SK-N-SH (cell line): ENCODE measurements at regions not wholly inside any gene's neighbourhood (a gene's known extent, or its start where the extent isn't known, plus 50 kb on each side); places are given as distances from the start of the nearest gene placed in this dataset.

Experiments
- CHD2 ChIP-seq: fragments of 150-350 bp; IDR thresholded peaks from 2 replicates; pipeline ENCODE4 v1.6.1; 2018; ENCODE audit warnings: low read length; ENCODE audit not compliant: partially characterized antibody
- ELF1 ChIP-seq: IDR thresholded peaks from 2 replicates; pipeline ENCODE4 v1.4.0; 2012
- EP300 ChIP-seq, 2 experiments: IDR thresholded peaks; 2 replicates each; pipeline versions ENCODE4 v1.4.0 to v1.6.1; 2012; ENCODE audit warnings: borderline replicate concordance in 1 of 2, low read depth in 1 of 2, low read length in 1 of 2
- EZH2phosphoT487 ChIP-seq: fragments of 200-600 bp; sonication (generic); IDR thresholded peaks from 2 replicates; pipeline ENCODE4 v1.6.1; 2017; ENCODE audit warnings: low read depth, mixed run types, mild to moderate bottlenecking, antibody characterized with exemption, moderate library complexity, borderline replicate concordance
- FOSL2 ChIP-seq: IDR thresholded peaks from 2 replicates; pipeline ENCODE4 v1.4.0; 2012; ENCODE audit warnings: low read depth, mild to moderate bottlenecking, moderate library complexity, borderline replicate concordance
- FOXM1 ChIP-seq: IDR thresholded peaks from 2 replicates; pipeline ENCODE4 v1.4.0; 2012; ENCODE audit warnings: low read depth, mild to moderate bottlenecking
- GABPA ChIP-seq: IDR thresholded peaks from 2 replicates; pipeline ENCODE4 v1.4.0; 2012; ENCODE audit warnings: low read depth, mild to moderate bottlenecking
- JUND ChIP-seq: IDR thresholded peaks from 2 replicates; pipeline ENCODE4 v1.4.0; 2012
- NFIC ChIP-seq: IDR thresholded peaks from 2 replicates; pipeline ENCODE4 v1.4.0; 2012; ENCODE audit warnings: borderline replicate concordance
- NRF1 ChIP-seq: IDR thresholded peaks from 2 replicates; pipeline ENCODE4 v1.6.1; 2012; ENCODE audit warnings: low read depth, mild to moderate bottlenecking, low read length
- RAD21 ChIP-seq: IDR thresholded peaks from 2 replicates; pipeline ENCODE4 v1.6.1; 2012; ENCODE audit warnings: mild to moderate bottlenecking, low read length
- RCOR1 ChIP-seq: fragments of 150-350 bp; IDR thresholded peaks from 2 replicates; pipeline ENCODE4 v1.6.1; 2017; ENCODE audit warnings: antibody characterized with exemption, low read length
- RXRA ChIP-seq: IDR thresholded peaks from 2 replicates; pipeline ENCODE4 v1.4.0; 2012; ENCODE audit warnings: low read depth, mild to moderate bottlenecking, borderline replicate concordance
- SMC3 ChIP-seq: IDR thresholded peaks from 2 replicates; pipeline ENCODE4 v1.6.1; 2012; ENCODE audit warnings: low read depth, low read length, improper control_type of control experiment
- TAF1 ChIP-seq: IDR thresholded peaks from 2 replicates; pipeline ENCODE4 v1.6.1; 2012; ENCODE audit warnings: low read depth, mild to moderate bottlenecking, low read length, moderate library complexity, borderline replicate concordance
- TCF12 ChIP-seq: IDR thresholded peaks from 2 replicates; pipeline ENCODE4 v1.4.0; 2012
- TEAD4 ChIP-seq: IDR thresholded peaks from 2 replicates; pipeline ENCODE4 v1.4.0; 2012; ENCODE audit warnings: mild to moderate bottlenecking, borderline replicate concordance; ENCODE audit not compliant: insufficient read depth
- TF ChIP-seq, protein P1 (sequence below): IDR thresholded peaks from 2 replicates; pipeline ENCODE4 v1.4.0; 2012; ENCODE audit warnings: low read depth
- TF ChIP-seq, protein P2 (sequence below): IDR thresholded peaks from 2 replicates; pipeline ENCODE4 v1.4.0; 2012; ENCODE audit warnings: low read depth, borderline replicate concordance
- TF ChIP-seq, protein P3 (sequence below): fragments of 150-350 bp; IDR thresholded peaks from 2 replicates; pipeline ENCODE4 v1.6.1; 2017; ENCODE audit warnings: antibody characterized with exemption, low read length, low read depth, borderline replicate concordance
- TF ChIP-seq, protein P4 (sequence below): fragments of 200-600 bp; sonication (generic); IDR thresholded peaks from 2 replicates; pipeline ENCODE4 v1.6.1; 2017; ENCODE audit warnings: antibody characterized with exemption, mild to moderate bottlenecking, moderate library complexity
- TF ChIP-seq, protein P5 (sequence below): IDR thresholded peaks from 2 replicates; pipeline ENCODE4 v1.6.1; 2012; ENCODE audit warnings: mild to moderate bottlenecking, low read depth, low read length, moderate library complexity

DNA sequence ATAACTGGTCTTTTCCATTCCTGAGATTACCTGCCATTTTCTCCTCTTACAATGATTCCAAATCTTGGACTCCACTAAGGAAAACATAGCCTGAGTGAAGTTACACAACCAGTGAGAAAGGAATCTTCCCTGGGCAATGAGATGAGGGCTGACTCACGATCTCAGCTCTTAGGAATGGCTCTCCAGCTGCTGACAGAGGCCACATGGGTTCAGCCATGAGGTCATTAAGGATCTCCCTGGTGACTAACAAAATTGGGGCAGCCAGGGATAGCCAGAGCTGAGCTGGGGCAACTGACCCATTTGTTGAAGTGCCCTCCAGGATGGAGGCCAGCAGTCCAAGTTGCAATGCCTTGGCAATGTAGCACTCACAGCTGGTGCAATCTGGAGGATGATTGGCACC, 78.7 kb upstream of the MKLN1 start (continued):
- TF ChIP-seq EZH2phosphoT487 (no peak), NRF1 (no peak), EP300 (IDR thresholded peaks at IDR 0.05; ENCODE audit: borderline replicate concordance in 1 of 2, low read depth in 1 of 2, low read length in 1 of 2) (peak in 1 of 2 experiments; percentile 87; a peak in 1 of 4 replicates), NFIC (peak; percentile 76), CHD2 (no peak), SMC3 (no peak), TCF12 (peak; percentile 94), RXRA (peak; percentile 99), FOXM1 (no peak), RAD21 (no peak), RCOR1 (no peak), FOSL2 (peak; percentile 97), TAF1 (no peak), TEAD4 (peak; percentile 84; the same call in 1 of the 2 replicates), JUND (peak; percentile 98), GABPA (0 out of 2 replicates have a peak, but pooled peaks have one; percentile 15), ELF1 (no peak)
- TF ChIP-seq, protein P1, sequence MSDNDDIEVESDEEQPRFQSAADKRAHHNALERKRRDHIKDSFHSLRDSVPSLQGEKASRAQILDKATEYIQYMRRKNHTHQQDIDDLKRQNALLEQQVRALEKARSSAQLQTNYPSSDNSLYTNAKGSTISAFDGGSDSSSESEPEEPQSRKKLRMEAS = peak; percentile 95
- TF ChIP-seq, protein P2, sequence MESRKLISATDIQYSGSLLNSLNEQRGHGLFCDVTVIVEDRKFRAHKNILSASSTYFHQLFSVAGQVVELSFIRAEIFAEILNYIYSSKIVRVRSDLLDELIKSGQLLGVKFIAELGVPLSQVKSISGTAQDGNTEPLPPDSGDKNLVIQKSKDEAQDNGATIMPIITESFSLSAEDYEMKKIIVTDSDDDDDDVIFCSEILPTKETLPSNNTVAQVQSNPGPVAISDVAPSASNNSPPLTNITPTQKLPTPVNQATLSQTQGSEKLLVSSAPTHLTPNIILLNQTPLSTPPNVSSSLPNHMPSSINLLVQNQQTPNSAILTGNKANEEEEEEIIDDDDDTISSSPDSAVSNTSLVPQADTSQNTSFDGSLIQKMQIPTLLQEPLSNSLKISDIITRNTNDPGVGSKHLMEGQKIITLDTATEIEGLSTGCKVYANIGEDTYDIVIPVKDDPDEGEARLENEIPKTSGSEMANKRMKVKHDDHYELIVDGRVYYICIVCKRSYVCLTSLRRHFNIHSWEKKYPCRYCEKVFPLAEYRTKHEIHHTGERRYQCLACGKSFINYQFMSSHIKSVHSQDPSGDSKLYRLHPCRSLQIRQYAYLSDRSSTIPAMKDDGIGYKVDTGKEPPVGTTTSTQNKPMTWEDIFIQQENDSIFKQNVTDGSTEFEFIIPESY = peak; percentile 70; the same call in 1 of the 2 replicates
- TF ChIP-seq, protein P3, sequence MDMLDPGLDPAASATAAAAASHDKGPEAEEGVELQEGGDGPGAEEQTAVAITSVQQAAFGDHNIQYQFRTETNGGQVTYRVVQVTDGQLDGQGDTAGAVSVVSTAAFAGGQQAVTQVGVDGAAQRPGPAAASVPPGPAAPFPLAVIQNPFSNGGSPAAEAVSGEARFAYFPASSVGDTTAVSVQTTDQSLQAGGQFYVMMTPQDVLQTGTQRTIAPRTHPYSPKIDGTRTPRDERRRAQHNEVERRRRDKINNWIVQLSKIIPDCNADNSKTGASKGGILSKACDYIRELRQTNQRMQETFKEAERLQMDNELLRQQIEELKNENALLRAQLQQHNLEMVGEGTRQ = no peak
- TF ChIP-seq, protein P4, sequence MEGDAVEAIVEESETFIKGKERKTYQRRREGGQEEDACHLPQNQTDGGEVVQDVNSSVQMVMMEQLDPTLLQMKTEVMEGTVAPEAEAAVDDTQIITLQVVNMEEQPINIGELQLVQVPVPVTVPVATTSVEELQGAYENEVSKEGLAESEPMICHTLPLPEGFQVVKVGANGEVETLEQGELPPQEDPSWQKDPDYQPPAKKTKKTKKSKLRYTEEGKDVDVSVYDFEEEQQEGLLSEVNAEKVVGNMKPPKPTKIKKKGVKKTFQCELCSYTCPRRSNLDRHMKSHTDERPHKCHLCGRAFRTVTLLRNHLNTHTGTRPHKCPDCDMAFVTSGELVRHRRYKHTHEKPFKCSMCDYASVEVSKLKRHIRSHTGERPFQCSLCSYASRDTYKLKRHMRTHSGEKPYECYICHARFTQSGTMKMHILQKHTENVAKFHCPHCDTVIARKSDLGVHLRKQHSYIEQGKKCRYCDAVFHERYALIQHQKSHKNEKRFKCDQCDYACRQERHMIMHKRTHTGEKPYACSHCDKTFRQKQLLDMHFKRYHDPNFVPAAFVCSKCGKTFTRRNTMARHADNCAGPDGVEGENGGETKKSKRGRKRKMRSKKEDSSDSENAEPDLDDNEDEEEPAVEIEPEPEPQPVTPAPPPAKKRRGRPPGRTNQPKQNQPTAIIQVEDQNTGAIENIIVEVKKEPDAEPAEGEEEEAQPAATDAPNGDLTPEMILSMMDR = no peak
- TF ChIP-seq, protein P5, sequence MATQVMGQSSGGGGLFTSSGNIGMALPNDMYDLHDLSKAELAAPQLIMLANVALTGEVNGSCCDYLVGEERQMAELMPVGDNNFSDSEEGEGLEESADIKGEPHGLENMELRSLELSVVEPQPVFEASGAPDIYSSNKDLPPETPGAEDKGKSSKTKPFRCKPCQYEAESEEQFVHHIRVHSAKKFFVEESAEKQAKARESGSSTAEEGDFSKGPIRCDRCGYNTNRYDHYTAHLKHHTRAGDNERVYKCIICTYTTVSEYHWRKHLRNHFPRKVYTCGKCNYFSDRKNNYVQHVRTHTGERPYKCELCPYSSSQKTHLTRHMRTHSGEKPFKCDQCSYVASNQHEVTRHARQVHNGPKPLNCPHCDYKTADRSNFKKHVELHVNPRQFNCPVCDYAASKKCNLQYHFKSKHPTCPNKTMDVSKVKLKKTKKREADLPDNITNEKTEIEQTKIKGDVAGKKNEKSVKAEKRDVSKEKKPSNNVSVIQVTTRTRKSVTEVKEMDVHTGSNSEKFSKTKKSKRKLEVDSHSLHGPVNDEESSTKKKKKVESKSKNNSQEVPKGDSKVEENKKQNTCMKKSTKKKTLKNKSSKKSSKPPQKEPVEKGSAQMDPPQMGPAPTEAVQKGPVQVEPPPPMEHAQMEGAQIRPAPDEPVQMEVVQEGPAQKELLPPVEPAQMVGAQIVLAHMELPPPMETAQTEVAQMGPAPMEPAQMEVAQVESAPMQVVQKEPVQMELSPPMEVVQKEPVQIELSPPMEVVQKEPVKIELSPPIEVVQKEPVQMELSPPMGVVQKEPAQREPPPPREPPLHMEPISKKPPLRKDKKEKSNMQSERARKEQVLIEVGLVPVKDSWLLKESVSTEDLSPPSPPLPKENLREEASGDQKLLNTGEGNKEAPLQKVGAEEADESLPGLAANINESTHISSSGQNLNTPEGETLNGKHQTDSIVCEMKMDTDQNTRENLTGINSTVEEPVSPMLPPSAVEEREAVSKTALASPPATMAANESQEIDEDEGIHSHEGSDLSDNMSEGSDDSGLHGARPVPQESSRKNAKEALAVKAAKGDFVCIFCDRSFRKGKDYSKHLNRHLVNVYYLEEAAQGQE = peak; percentile 80; the same call in 1 of the 2 replicates
